Activated CD4-positive, alpha-beta T cell treated with anti-CD3 and anti-CD28 coated beads, Interleukin-2, amount 10 ng/mL, durations not matched to agents 7 days and 5 days (primary cell): ENCODE measurements at regions not wholly inside any gene's neighbourhood (a gene's known extent, or its start where the extent isn't known, plus 50 kb on each side); places are given as distances from the start of the nearest gene placed in this dataset.

Experiments
- CTCF ChIA-PET: fragments of 350-600 bp; sonication (Branson Sonifier 250); formaldehyde crosslinking; loops from one replicate; lab custom pipeline; 2021; ENCODE audit warnings: antibody characterized with exemption; lab: Charles Lee
- POLR2A ChIA-PET: fragments of 350-600 bp; sonication (Branson Sonifier 250); formaldehyde crosslinking; loops from one replicate; lab custom pipeline; 2021; ENCODE audit warnings: antibody characterized with exemption; lab: Charles Lee
- DNase-seq: peaks from one replicate; pipeline ENCODE4 v3.0.0-alpha.2; 2020
- H3K27ac Mint-ChIP-seq: one replicate; pipeline ENCODE4 v1.8.0; 2021; ENCODE audit warnings: mild to moderate bottlenecking, moderate library complexity, mixed read lengths
- H3K27me3 Mint-ChIP-seq: one replicate; pipeline ENCODE4 v1.8.0; 2021; ENCODE audit warnings: mixed read lengths
- H3K36me3 Mint-ChIP-seq: one replicate; pipeline ENCODE4 v1.8.0; 2021; ENCODE audit warnings: low read depth, mixed read lengths
- H3K4me1 Mint-ChIP-seq: one replicate; pipeline ENCODE4 v1.8.0; 2021; ENCODE audit warnings: mixed read lengths
- H3K4me3 Mint-ChIP-seq: one replicate; pipeline ENCODE4 v1.8.0; 2021; ENCODE audit warnings: mild to moderate bottlenecking, moderate library complexity, mixed read lengths
- H3K9me3 Mint-ChIP-seq: one replicate; pipeline ENCODE4 v1.8.0; 2021; ENCODE audit warnings: mixed read lengths

GRCh38 chr5:67375606-67376005 lies 179.0 kb upstream of the CD180 start:
- Mint-ChIP-seq H3K27me3 (peaks cover 2% of the 10 kb centered on the region), H3K36me3 (no peaks in the 10 kb centered on the region), H3K9me3 (no peaks in the 10 kb centered on the region), H3K4me3 (no peak overlapping the region), H3K27ac (no peak overlapping the region), H3K4me1 (no peaks in the 10 kb centered on the region)
- DNase-seq, result no peak
- ChIA-PET CTCF (no interaction called here), POLR2A (no interaction called here)

- Mint-ChIP-seq H3K27ac (no peak overlapping the region), H3K9me3 (no peaks in the 10 kb centered on the region), H3K4me1 (no peaks in the 10 kb centered on the region), H3K27me3 (peaks cover 4% of the 10 kb centered on the region), H3K4me3 (no peak overlapping the region), H3K36me3 (no peaks in the 10 kb centered on the region)
- CTCF ChIA-PET, result no interaction called here
- POLR2A ChIA-PET, result no interaction called here
- DNase-seq, result no peak
Measured at GRCh38 chr5:67374378-67374777, 177.8 kb upstream of the CD180 start.

- Mint-ChIP-seq H3K27me3 (peaks cover 8% of the 10 kb centered on the region), H3K9me3 (peaks cover 2% of the 10 kb centered on the region), H3K4me3 (no peak overlapping the region), H3K36me3 (no peaks in the 10 kb centered on the region), H3K27ac (no peak overlapping the region), H3K4me1 (no peaks in the 10 kb centered on the region)
- CTCF ChIA-PET, result no interaction called here
- no peak for DNase-seq
- POLR2A ChIA-PET, result no interaction called here
Measured at GRCh38 chr5:67373518-67373917, 176.9 kb upstream of the CD180 start.

GRCh38 chr5:67372887-67373286 lies 176.3 kb upstream of the CD180 start:
- POLR2A ChIA-PET, result no interaction called here
- DNase-seq, result no peak
- H3K36me3 Mint-ChIP-seq, result no peaks in the 10 kb centered on the region
- H3K27me3 Mint-ChIP-seq, result peaks cover 9% of the 10 kb centered on the region
- no peak overlapping the region for H3K4me3 Mint-ChIP-seq
- no peak overlapping the region for H3K27ac Mint-ChIP-seq
- CTCF ChIA-PET, result no interaction called here
- no peaks in the 10 kb centered on the region for H3K4me1 Mint-ChIP-seq
- H3K9me3 Mint-ChIP-seq, result peaks cover 2% of the 10 kb centered on the region

GRCh38 chr5:67371924-67372323 lies 175.3 kb upstream of the CD180 start:
- H3K4me1 Mint-ChIP-seq, result no peaks in the 10 kb centered on the region
- DNase-seq, result no peak
- no peak overlapping the region for H3K27ac Mint-ChIP-seq
- H3K27me3 Mint-ChIP-seq, result peaks cover 9% of the 10 kb centered on the region
- H3K36me3 Mint-ChIP-seq, result no peaks in the 10 kb centered on the region
- peaks cover 2% of the 10 kb centered on the region for H3K9me3 Mint-ChIP-seq
- CTCF ChIA-PET, result no interaction called here
- POLR2A ChIA-PET, result no interaction called here
- no peak overlapping the region for H3K4me3 Mint-ChIP-seq

GRCh38 chr5:67366691-67367395 lies 170.2 kb upstream of the CD180 start:
- ChIA-PET POLR2A (no interaction called here), CTCF (no interaction called here)
- H3K4me1 Mint-ChIP-seq, result peaks cover 5% of the 10 kb centered on the region
- H3K36me3 Mint-ChIP-seq, result no peaks in the 10 kb centered on the region
- H3K4me3 Mint-ChIP-seq, result no peak overlapping the region
- DNase-seq, result no peak
- no peak overlapping the region for H3K27ac Mint-ChIP-seq
- peaks cover 6% of the 10 kb centered on the region for H3K27me3 Mint-ChIP-seq
- H3K9me3 Mint-ChIP-seq, result peaks cover 2% of the 10 kb centered on the region

- peaks cover 5% of the 10 kb centered on the region for H3K4me1 Mint-ChIP-seq
- ChIA-PET CTCF (no interaction called here), POLR2A (no interaction called here)
- DNase-seq, result no peak
- no peaks in the 10 kb centered on the region for H3K36me3 Mint-ChIP-seq
- H3K9me3 Mint-ChIP-seq, result peaks cover 2% of the 10 kb centered on the region
- no peak overlapping the region for H3K27ac Mint-ChIP-seq
- no peak overlapping the region for H3K4me3 Mint-ChIP-seq
- peaks cover 6% of the 10 kb centered on the region for H3K27me3 Mint-ChIP-seq
Measured at GRCh38 chr5:67366276-67366675, 169.7 kb upstream of the CD180 start.

GRCh38 chr5:67364381-67364970 lies 167.9 kb upstream of the CD180 start:
- peaks cover 15% of the 10 kb centered on the region for H3K4me1 Mint-ChIP-seq
- ChIA-PET CTCF (interaction anchor here (0.6 to 1.1 kb wide), 3 partner anchors 14 to 605 kb away, joined by 3 to 7 read pairs (median 3); no protein-coding TSS in a partner anchor), POLR2A (interaction anchor here (0.6 kb wide), 2 partner anchors 26 to 58 kb away, joined by 3 read pairs; no protein-coding TSS in a partner anchor)
- H3K27me3 Mint-ChIP-seq, result peaks cover 5% of the 10 kb centered on the region
- H3K4me3 Mint-ChIP-seq, result no peak overlapping the region
- no peak for DNase-seq
- no peaks in the 10 kb centered on the region for H3K36me3 Mint-ChIP-seq
- H3K27ac Mint-ChIP-seq, result no peak overlapping the region
- peaks cover 2% of the 10 kb centered on the region for H3K9me3 Mint-ChIP-seq

GRCh38 chr5:67363963-67364362 lies 167.4 kb upstream of the CD180 start:
- Mint-ChIP-seq H3K9me3 (peaks cover 4% of the 10 kb centered on the region), H3K36me3 (no peaks in the 10 kb centered on the region), H3K4me1 (peaks cover 15% of the 10 kb centered on the region), H3K27ac (no peak overlapping the region), H3K27me3 (peaks cover 2% of the 10 kb centered on the region), H3K4me3 (no peak overlapping the region)
- ChIA-PET CTCF (interaction anchor here (0.6 to 1.1 kb wide), 3 partner anchors 13 to 606 kb away, joined by 3 to 7 read pairs (median 3); no protein-coding TSS in a partner anchor), POLR2A (interaction anchor here (0.6 kb wide), 2 partner anchors 26 to 58 kb away, joined by 3 read pairs; no protein-coding TSS in a partner anchor)
- no peak for DNase-seq

- no peak overlapping the region for H3K27ac Mint-ChIP-seq
- DNase-seq, result no peak
- H3K4me1 Mint-ChIP-seq, result peaks cover 15% of the 10 kb centered on the region
- no peaks in the 10 kb centered on the region for H3K36me3 Mint-ChIP-seq
- no peak overlapping the region for H3K4me3 Mint-ChIP-seq
- POLR2A ChIA-PET, result no interaction called here
- H3K9me3 Mint-ChIP-seq, result peaks cover 3% of the 10 kb centered on the region
- H3K27me3 Mint-ChIP-seq, result no peaks in the 10 kb centered on the region
- CTCF ChIA-PET, result no interaction called here
Measured at GRCh38 chr5:67363180-67363709, 166.6 kb upstream of the CD180 start.

- Mint-ChIP-seq H3K36me3 (no peaks in the 10 kb centered on the region), H3K4me1 (peaks cover 15% of the 10 kb centered on the region), H3K27me3 (peaks cover 2% of the 10 kb centered on the region), H3K4me3 (no peak overlapping the region), H3K27ac (no peak overlapping the region), H3K9me3 (peaks cover 3% of the 10 kb centered on the region)
- no peak for DNase-seq
- POLR2A ChIA-PET, result no interaction called here
- CTCF ChIA-PET, result no interaction called here
Measured at GRCh38 chr5:67361932-67362729, 165.5 kb upstream of the CD180 start.

GRCh38 chr5:67360047-67360446 lies 163.4 kb upstream of the CD180 start:
- no peak overlapping the region for H3K4me3 Mint-ChIP-seq
- no peak overlapping the region for H3K27ac Mint-ChIP-seq
- no peak for DNase-seq
- H3K9me3 Mint-ChIP-seq, result peaks cover 3% of the 10 kb centered on the region
- H3K36me3 Mint-ChIP-seq, result no peaks in the 10 kb centered on the region
- peaks cover 15% of the 10 kb centered on the region for H3K4me1 Mint-ChIP-seq
- CTCF ChIA-PET, result interaction anchor here (0.6 kb wide), 1 partner anchor 808 kb away, joined by 3 read pairs; no protein-coding TSS in a partner anchor
- POLR2A ChIA-PET, result no interaction called here
- peaks cover 5% of the 10 kb centered on the region for H3K27me3 Mint-ChIP-seq

- H3K4me1 Mint-ChIP-seq, result peaks cover 10% of the 10 kb centered on the region
- peaks cover 5% of the 10 kb centered on the region for H3K27me3 Mint-ChIP-seq
- no peak overlapping the region for H3K4me3 Mint-ChIP-seq
- ChIA-PET POLR2A (no interaction called here), CTCF (no interaction called here)
- DNase-seq, result no peak
- H3K9me3 Mint-ChIP-seq, result peaks cover 3% of the 10 kb centered on the region
- no peaks in the 10 kb centered on the region for H3K36me3 Mint-ChIP-seq
- H3K27ac Mint-ChIP-seq, result no peak overlapping the region
Measured at GRCh38 chr5:67358186-67358585, 161.6 kb upstream of the CD180 start.
